DLD1 (cell line): ENCODE measurements at regions not wholly inside any gene's neighbourhood (a gene's known extent, or its start where the extent isn't known, plus 50 kb on each side); places are given as distances from the start of the nearest gene placed in this dataset.

Experiments used
- in situ Hi-C: cut with HindIII; loops from 2 replicates; pipeline ENCODE4 v1.10.0; 2017; ENCODE audit warnings: low sequenced_read_pairs

DNA sequence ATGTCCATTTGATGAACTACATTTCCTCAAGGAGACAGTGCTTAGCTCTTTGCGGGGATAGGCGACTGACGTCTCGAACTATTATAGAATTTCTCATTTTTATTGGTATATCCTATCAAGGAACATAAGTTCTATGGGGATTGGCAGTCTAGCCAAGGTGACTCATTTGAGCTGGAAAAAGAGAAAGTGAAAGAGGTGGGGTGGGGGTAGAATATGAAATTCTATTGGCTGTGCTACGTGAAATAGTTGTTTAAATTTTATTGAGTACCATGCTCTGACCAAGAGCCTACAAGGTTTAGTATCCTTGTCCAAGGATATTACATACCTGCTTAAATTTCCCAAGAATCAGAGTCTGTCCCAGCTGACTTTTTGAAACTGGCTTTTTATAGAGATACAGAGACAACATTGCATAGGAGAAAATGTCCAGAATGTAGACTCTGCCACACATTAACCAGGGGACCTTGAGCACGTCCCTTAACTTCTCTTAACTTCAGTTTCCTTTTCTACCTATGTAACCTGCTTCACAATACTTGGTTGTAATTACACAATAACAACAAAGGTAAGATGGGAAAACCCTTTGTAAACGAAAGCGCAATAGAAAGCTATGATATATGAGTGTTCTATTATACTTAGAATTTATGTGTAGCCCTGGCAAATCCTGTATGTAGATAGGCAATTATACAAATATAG lies 226.4 kb upstream of the WWC1 start:
- in situ Hi-C loops = no loop called here

DNA sequence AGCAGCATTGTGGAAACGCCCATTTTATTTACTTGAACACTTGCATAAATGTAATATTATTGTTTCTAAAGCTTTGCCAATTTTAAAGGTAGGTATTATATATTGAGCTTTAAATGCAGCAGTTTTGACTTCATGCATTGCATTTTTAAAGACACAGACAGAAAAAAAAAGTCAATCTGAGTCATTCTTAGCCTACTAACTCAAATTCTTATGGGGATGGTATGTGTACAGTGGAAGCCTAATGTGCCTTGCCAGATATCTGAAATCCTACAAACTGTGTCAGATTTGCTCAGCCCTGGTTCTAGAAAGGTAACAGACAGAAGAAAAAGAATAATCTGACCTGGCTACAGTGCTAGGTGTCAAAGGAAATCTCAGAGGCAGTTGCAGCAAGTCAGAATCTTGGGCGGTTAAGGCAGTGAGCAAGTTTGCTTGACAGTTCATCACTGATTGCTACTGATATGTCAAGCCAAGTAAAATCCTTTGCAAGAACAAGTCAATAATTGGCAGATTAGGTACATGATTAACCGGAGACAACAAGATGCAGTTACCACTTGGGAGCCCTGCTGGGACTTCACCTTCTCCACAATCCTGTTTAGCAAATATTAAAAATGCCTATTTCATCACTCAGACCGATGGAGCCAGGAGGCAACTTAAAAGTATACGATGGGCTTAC lies 224.8 kb upstream of the WWC1 start:
- in situ Hi-C loops = no loop called here

DNA sequence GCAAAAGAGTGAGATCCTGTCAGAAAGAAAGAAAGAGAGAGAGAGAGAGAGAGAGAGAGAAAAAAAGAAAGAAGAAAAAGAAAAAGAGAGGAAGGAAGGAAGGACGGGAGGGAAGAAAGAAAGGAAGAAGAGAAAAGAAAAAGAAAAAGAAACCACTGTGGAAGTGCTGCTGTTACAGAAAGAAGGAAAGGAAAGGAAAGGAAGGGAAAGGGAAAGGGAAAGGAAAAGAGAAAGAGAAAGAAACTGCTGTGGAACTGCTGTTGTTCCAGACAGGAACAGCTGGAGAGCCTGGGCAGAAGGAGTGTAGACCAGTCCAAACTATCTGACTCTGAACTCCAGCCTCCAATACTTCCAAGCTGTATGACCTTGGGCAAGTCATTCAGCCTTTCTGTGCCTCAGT lies 220.7 kb upstream of the WWC1 start:
- in situ Hi-C loops = no loop called here

DNA sequence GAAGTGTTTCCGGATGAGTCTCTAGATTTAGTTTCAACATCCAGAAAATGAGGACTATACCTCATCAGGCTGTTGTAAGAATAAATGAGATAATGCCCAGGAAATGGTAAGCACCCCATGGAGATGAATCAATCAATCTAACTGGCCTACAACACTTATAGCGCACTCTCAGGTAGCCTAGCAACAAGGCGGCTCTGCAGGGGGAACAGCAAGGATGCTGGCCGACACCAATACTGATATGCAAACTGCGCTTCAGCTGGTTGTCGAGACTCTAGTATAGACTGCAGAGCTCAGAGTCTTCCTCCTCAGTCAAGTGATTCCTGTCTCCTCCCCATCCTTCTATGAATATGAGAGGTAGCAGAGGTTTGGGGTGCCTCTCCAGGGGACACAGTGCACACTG lies 218.8 kb upstream of the WWC1 start:
- in situ Hi-C loops = no loop called here

DNA sequence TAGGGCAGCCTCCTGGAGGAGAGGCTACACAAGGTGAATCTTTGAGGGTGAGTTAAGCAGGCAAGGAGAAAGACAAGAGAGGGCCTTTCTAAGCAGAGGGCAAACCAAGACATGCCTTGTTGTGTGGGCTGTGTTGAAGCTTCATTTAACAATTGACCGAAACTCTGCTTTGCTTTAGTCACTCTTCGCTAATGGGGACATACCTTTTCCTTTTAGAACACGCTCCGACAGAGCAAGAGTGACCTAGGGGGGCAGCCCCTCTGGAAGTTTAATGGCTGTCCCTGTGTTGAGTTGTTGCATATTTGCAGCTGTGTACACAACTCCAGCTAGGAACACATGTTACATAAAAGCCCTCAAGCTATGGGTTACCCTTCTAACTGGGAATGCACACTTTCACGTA lies 218.1 kb upstream of the WWC1 start:
- in situ Hi-C loops = no loop called here

DNA sequence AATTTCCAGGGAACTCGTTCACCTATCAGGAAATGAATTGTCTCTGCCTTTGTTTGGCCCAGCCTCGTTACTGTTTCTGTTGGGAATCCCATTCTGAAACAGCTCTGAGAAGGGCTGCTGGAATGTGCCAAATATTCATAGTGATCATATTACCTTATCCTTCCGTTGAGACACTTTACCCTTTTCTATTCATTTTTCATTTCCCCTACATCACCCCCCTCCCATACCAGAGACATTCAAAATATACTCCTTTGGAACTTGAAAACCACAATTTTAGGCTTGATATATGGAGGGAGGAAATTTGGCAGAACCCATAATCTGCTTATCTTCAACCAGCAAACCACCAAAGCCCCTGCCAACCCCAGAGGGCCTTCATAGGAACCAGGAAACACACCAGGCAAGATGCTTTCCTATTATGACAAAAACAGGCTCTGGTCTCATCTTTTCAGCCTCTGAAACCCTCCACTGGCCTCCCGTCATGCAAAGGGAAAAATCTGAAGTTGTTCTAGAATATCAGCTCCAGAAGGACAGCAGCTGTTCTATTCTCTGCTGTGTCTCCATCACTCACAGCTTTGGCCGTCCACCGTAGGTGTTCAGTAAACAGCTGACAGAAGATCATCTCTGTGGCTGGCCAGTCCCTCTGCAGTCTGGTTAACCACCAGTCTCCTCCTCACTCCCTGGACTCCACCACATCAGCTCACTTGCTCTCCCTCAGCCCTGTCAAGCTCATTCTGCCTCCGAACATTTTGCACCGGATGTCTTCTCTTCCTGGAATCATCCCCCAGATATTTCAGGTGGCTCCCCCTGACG lies 217.2 kb upstream of the WWC1 start:
- in situ Hi-C loops = no loop called here

DNA sequence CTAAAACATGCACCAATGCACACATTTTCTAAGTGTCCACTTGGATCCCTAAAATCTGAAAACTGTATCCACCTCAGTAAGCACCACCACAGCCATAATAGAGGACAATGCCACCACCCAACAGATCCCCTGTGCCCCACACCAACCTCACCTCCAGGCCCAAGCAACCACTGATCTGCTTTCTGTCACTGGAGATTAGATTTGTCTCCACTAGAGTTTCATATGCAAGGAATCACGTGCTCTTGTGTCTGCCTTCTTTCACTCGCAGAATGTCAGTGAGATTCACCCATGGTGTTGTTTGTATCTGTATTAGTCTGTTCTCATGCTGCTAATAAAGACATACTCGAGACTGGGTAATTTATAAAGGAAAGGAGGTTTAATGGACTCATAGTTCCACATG lies 216.1 kb upstream of the WWC1 start:
- in situ Hi-C loops = no loop called here

DNA sequence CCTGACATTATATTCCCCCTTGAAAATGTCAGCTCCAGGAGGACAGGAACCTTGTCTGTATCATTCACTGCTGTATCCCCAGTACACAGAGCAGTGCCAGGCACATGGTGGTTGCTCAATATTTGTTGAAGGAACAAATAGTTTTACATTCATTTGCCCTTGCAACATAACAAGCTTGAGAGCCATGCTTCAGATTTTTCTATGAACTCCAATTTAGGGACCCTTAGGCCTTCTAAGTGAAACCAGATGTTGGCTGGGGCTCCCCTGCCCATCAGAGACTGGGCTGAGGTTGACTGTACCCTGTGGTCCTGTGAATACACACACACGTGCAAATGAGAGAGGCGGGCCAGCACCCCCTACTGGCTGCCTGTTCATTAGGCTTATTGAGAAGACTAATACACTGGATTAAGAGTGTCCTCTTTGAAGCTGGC lies 214.9 kb upstream of the WWC1 start:
- in situ Hi-C loops = no loop called here

DNA sequence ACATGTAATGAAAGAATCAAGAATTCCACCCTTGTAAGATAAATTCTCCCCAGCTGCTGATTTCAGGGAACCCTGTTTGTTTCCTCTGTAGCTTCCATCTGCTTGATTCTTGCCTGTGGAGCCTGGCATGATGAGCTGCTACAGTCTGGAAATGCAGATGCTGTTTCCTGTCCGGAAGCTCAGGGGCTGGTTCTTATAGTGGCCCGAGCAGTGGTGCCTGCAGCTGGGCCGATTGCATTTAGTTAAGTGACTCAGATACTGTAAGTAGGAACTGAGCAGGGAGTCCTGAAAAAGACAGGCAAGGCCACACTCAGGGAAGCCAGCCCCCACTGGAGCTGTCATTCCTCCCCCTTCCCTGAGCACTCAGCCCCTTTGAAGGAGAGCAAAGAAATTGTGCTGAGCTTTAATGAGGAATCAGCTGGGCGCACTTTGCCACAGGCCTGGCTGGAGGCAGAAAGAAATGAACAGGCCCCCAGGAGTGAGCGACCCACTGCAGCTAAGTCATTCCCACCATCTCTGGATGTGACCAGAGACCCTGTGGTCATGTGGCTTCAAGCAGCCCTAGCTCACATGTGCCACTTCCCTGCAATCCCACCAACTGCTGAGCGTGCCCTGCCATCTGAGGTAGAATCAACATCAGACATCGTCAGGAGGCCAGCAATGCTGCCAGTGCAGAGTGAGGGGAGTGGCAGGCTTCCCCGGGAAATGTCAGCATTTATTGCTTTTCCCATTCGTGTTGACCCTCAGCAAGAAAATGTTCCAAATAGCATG lies 206.0 kb upstream of the WWC1 start:
- in situ Hi-C loops = no loop called here

DNA sequence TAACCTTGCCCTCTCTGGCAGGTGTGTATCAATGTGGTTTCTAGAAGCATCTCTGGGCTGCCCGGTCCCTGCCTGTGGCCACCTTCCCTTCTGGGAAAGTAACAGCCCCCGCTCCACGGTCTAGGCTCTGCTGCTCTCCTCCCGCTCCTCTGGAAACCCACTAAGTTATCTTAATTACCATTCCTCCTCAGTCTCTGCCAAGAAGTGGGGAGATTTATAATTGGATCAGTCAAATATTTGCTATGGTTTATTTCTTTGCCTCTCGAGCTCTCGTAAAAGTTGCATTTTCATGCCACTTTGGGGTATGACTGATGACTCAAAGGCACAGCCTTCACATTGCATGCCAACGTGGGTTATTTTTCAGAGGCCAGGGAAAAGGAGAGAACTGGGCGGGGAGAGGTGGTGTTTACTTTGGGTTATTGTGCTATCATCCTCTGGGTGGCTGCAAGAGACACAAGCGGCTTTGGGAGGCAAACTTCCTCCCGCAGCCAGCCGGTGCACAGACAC lies 205.3 kb upstream of the WWC1 start:
- in situ Hi-C loops = no loop called here

DNA sequence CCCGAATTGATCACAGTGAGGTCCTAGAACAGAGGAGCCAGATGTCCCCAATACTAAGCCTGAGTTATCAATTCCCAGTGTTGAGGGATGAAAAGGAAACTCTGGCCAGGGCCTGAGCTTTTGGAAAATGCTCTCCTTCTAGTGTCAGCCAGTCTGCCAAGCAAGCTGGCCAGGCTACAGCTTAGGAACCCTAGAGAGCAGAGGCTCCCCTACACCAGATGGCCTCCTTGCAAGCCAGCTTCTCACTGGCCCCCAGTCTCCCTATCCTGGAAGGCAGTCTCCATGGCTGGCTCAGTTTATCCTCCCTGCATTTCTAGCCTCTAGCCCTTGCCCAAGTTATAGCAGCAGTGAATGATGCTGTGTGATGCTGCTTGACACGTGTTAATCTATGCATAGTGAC lies 204.7 kb upstream of the WWC1 start:
- in situ Hi-C loops = no loop called here

DNA sequence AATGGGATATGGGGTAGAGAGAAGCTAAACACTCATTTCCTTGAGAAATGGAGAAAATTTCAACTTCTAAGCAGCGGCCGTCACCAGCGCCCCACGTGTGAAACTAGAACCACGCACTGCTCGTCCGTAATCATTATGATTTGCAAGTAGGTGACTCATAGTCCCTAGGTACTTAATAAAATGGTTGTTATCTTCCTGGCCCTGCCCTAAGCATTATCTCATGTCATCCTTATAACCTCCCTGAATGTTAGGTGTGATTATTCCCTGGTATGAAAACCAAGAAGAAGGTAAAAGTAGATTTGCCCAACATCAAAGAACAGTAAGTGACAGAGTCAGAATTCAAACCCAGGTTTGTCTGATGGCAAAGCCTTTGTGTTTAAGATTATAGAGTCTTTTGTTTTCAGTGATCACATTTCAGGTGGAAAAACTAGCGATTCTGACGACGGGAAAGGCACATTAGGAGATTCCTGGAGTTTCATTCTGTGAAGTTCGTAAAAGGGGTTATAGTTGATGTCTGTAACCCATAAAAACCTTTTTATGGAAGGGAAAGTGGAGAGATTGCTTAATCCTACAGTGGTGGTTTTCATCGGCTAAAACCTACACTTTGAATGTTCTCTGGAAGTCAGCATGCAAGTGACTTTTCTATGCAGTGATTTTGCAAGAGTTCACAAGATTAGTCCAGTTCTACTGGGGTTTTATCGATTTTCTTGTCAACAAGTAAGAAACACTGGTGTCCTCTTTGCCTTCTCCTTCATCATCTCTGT lies 202.9 kb upstream of the WWC1 start:
- in situ Hi-C loops = no loop called here

DNA sequence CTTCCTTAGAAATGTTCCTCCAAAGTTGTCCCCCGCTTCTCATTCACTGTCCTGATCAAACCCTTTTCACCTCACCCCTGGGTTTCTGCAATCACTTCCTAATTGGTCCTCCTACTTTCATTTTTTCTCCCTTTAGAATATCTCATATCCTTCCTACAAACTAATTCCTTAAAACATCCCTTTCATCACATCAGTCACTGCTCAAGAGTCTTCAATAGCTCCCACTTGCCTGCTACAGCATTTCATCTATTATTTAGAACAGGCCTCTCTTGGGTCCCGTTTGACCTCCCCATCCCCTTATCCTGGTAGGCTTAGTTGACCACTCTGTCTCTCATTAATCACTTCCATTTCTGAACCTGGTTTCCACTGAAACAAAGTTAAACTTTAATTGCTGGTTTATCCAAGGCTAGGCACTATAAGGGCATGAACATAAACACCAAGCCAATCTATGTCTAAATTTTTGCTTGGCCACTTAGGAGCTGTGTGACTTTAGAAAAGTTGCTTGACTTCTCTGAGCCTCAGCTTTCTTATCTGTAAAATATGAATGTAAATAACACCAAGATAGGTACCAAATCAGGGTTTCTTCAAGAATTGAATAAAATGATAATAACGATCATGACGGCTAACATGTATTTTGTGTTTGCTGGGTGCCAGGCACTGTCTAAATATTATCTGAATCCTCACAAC lies 202.1 kb upstream of the WWC1 start:
- in situ Hi-C loops = no loop called here

DNA sequence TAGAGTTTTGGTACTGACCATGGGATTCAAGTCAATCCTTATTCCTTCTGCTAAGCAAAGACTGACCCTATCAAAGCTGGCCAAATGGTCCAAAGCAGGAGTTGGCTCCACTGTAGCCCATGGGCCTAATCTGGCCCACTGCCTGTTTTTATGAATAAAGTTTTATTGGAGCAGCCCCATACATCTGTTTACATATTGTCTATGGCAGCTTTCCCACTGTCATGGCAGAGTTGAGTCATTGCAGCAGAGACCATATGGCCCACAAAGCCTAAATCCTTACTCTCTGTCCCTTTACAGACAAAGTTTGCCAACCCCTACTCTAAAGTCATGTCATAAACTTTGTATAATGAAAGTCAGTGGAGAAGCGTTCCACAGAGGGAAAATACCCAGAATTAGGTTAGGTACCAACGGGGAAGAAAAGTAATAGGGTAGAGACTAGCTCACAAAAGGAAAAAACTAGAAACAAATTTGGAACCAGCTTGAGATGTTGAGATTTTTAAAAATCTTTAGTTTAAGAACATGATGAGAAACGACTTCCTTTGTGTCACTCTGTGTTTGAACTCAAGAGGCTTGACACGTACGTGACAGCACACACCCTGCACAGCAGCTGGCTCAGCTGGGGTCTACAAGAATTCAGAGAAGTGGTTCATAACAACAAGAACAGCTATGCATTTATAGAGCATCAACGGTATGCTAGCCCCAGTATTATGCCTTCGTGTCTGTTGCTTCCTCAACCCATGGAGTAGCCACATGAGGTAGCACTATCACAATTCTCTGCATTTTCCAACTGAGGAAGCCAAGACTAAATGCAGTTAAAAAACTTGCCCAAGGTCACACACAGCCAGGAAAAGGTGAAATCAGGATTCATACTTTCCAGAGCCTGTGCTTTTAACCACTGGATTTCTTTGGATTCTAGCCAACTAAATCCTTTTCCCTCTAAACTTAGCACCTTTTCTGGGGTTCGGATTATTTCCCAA lies 198.9 kb upstream of the WWC1 start:
- in situ Hi-C loops = no loop called here

DNA sequence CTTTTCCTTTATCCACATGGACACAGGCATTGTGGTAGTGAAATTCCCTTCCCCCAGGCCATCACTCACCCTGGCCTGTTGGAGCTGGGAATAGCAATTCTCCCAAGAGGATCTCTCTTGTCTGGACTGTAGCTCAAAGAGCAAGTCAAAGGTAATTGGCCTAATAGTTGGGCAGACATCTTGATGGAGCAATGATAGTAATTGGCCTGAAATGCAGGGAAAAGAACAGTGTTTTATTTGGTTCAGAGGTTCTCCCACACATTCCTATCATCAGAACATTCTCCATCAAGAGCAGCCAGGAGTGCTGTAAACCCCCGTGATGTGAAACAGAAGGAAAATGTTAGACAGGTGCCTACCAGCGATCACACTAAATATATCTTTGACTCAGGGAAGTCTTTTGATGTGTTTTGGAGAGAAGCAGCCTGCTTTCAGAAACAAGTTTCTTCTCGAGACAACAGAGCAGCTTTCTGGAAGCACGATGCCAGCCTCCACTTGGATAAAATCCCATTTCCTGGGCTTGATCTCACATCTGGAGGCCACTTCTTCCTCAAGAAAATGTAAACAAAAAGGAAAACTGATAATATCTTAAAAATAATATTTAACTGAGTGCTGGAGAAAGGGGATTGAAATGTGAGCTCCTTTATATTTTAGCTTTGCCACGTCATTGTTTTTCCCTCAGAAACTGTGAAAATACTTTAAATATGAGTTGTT lies 198.1 kb upstream of the WWC1 start:
- in situ Hi-C loops = no loop called here

DNA sequence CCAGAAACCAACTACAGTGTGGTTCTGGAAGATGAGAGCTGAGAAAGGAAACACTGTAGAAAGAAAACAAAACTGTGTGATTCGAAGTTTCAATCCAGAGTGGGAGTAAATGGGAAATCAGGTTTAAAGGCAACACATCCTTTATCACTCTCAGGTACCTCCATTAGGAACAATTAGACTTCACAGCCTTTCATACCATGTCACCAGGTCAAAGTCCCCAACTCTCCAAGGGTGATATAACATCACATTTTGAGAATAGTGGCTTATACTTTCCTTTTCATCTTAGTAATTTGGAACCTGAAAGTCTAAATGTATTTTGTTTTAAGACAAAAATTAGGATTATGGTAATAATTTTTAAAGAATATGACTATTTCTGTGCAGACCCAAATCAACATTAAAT lies 194.9 kb upstream of the WWC1 start:
- in situ Hi-C loops = no loop called here

DNA sequence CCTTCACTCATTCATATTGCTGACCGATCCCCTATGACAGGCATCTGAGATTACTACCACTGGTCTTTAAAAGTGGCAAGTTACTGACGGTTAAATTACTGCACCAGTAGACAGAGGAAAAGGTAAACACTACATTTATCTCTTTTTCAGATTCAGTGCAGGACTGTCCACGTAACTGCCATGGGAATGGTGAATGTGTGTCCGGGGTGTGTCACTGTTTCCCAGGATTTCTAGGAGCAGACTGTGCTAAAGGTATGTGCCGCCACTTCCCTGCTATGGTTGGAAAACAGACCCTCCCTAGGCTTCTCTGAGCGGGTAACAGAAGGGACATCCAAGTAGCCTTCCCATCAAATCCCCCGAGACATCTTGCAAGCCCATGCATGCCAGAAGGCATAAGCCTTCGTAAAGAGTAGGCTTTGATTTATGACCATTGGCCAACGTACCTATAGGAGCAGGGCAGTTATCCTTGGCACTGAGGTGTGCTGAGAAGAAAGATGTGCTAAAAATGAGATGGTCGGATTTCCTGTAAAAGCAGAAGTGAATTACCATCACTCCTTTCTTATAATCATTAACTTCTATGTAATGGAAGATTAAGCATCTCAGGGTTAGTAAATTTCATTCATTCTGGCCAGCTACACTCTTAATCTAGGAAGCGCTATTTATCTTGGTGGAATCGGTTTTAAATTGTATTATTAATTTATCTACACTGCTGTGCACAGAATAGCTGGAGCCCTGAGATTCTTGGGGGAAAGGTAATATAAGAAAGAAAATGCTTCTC lies 193.4 kb upstream of the WWC1 start:
- in situ Hi-C loops = no loop called here
